Stimulated activated CD4-positive, alpha-beta T cell treated with anti-CD3 and anti-CD28 coated beads, Interleukin-15, amount 100 ng/mL, for 1 hour (primary cell): ENCODE measurements at regions not wholly inside any gene's neighbourhood (a gene's known extent, or its start where the extent isn't known, plus 50 kb on each side); places are given as distances from the start of the nearest gene placed in this dataset.

Experiments
- DNase-seq, 2 donors: peaks; one replicate each; pipeline ENCODE4 v3.0.0-alpha.2; 2020; ENCODE audit warnings: low read depth in 1 of 2, low spot score in 1 of 2

DNA sequence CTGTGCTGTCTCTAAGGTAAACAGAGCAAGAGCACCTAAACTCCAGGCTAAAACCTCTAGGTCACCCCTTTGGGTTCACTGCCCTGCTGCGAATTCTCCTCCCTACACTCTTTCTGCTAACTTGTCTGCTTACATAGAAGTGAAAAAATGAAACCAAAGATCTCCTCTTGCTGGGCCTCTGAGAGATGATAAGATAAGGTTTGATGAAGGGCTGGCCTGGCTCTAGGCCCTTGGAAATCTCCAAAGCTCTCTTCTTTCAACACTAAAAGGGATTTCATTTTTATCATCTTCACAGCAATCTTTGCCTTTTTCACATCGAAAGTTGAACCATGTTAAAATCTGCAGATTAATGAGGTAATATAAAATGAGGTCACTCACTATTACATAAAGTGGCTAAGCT lies 450.8 kb upstream of the TLE4 start:
- DNase-seq = no peak

DNA sequence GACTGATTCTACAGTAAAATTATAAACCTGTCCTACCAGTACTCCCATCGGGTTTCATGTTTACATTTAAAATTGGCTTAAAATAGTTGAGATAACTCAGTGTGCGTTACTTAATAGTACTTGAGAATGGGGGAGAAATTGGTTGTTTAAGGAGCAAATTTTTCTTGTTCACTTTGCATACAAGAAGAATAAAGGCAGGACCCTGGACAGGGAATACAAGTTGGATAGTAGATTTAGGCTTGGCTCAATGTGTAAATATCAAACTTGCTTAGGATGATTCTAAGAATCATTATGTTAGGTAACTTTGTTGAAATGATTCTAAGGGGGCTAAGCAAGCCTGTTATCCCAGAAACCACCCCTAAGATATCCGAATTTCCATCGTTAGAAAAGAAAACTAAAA lies 448.4 kb upstream of the TLE4 start:
- DNase-seq = no peak

DNA sequence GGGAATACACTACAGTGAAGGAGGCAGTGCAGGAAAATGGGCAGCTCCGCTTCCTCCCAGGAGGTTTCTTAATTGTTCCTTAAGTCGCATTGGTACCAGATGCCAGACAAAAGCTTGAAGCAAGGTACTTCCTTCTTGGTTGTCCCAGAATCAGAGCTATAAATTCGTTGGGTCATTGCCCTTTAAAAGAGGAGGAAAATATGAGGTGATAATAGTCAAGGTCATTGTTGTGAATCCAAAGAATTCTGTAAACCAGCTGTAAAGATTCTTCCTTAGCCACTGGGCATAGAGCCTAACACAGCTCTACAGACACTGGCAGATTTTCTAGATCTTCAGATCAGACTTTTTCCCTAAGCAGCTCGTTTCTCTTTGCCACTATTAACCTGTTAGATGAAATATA lies 444.1 kb upstream of the TLE4 start:
- no peak for DNase-seq

DNA sequence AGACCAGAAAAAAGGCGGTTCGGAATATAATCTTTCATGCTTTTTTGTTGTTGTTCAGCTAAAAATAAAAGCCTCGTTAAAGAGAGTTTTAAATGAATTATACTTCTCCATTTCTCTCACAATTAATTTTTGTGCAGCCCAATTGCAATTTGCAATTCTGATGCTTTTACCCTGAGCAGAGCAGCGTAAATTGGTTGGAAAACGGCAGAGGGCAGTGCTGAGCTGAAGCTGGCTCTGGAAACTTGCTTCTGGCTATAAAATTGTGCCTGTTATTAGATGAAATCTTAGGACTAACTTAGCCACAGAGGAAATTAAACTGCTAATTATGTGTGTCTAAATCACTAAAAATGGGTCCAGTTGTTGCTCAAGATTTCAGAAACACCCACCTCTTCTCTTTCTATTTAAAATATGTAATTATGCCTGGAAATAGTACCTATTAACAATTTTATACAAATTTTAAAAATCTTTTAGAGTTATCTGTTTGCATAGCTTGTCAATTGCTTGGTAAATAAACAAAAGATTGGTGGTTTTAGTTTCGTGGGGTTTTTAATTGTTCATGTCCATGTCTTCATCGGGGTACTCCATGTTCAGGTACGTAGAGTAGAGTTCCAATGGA lies 441.8 kb upstream of the TLE4 start:
- DNase-seq = no peak

DNA sequence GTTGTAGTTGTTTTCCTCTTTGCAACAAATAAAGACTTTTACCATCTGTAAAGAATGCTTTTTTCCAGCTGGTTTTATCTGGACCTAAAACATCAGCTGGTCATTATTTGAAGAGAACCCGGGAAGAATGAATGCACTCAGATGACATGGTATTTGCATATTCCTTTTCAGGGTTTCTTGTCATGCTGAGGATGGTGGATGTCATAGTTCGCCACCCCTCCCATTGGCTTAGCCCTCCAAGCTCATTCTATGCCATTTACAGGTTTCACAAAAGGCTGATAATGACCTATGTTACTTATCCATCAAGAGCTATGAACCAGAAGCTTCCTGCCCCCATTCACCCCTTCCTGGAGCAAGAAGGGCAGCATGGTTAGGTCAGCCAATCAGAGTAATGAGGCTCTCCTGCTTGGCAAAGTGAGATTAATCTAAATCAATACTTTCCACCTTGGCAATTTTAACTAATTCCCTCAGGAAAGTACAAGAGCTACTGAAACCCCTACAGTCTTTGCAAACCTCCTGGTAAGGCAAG lies 440.5 kb upstream of the TLE4 start:
- no peak for DNase-seq

DNA sequence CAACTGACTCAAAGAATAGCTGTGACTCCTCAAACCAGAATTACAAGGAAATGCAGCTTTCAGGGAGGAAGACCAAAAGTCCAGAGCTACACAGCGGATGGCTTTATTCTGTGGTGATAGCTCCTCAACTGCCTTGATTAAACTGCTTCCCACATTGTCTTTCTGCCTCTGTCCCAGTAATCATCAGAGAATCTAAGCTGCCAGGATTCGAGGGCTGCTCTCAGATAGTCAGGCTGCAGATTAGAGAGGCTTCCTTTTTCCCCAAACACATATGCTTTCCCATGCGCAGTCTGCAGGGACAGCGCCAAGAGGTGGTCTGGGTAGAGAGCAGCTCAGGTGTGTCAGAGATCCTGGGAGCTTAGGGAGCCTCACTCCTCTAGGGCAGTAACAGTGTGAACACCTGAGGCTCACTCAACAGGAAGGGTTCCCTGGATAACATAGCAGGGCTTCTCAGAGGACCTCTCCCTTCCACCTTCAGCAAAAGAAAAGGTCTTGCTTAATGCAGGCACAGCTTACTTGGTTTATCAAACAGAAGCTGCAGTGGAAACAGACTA lies 439.9 kb upstream of the TLE4 start:
- DNase-seq = no peak

DNA sequence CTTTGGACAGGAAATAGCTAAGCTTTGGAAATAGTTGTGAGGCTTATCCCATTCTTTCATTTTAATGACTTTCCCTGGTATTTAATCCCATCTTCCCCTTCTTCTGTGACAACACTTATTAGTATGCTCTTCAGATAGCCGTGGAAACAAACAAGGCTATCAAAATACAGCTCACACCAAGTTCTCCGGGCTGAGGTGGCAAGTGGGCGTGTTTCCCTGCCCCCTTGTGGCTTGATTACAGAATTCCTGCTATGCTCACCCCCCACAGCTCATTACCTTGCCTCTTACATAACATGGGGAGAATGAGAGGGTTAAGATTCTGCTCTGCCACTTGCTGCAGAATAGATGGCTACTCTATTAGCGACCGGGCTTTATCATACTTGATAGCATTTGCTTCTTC lies 437.1 kb upstream of the TLE4 start:
- DNase-seq = no peak

DNA sequence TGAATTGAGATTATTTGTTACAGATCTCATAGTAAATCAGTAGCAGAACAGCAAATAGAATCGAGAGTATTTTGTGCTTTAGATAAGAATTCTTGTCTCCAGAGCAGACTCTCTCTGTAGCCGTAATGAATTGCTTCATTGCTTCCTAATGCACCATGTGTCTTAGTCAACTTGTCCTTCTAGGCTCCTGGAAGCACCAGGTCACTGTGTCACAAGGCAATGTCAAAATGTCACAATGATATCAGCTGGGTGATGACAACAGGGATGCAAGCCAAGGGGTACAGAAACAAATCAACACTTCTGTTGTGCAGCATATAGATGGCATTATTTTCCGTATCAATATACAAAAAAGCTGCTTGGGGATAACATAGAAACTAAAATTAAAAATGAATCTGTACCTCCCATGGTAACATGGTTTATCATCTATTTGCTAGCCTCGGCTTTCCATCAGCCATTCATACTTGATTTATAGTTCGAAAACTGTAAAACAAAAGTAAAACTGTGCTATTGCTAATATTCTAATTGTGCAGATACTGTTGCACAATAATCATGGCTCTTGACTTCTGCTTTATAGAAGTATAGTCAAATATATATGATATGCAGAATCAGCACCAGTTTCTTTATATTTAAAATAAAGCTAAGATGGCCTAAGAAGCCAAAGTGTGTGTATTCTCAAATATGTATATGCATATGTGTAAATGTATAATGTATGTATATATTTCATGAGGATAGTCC lies 435.9 kb upstream of the TLE4 start:
- DNase-seq = no peak

DNA sequence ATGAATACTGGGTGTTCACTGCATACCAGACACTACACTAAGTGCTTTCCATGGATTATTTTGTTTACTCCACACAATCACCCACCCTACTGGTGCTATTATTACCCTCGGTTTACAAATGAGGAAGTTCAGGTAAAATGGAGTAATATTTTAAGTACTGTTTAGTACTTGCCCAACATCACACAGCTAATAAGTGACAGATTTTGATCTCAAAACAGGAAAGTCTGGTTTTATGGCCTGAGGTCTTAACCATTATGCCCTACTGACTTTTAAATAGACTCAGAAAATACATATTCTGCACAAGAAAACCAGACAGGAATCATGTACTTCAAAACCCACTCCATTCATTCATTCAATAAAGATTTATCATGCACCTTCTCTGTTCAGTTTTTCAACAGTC lies 431.0 kb upstream of the TLE4 start:
- no peak for DNase-seq

DNA sequence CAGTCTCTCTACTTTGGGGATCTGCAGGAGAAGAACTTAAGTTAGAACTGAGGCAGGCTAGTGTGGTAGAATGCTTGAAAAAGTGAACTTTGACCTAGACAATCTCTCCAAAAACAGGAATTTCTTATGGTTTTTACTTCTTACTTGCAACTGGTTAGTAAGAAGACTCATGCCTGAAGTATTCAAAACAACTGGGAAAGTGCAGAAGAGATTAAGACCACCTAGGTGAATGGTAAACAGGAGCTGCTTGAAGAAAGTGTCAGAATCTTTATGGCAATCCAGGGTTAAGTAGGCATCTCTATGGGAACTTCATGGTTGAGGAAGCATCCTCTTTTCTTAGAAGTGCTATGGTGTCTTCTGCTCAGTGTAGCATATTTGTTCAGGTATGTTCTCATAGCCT lies 428.6 kb upstream of the TLE4 start:
- no peak for DNase-seq

DNA sequence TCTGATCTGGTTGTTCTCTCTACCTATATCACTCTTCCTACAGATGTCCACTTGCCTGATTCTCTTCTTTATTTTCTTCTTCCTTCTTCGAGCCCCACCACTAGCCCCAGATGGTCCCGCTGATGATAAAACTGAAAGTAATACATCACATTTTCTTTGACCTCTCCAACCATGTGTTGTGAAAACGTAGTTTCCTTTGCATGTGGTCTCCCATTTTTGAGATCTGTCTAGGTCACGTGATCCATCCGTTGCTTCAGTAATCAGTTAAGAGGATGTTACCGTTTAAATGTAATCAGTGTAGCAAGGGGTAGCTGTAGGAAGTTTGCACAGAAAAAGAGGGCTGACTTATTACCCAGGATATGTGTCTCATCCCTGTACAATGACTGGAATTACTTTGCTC lies 426.3 kb upstream of the TLE4 start:
- no peak for DNase-seq

DNA sequence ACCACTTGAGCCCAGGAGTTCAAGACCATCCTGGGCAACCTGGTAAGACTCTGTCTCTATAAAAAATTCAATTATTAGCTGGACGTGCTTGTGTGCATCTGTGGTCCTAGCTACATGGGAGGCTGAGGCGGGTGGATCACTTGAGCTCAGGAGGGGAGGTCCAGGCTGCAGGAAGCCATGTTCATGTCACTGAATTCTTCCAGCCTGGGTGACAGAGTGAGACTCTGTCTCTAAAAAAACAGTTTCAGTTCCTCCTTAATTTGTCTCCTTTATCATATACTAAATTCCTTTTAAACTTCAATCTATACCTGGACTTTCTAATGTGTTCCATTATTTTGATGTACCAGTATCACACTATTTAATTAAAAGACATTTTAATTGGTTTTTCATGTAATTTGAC lies 422.2 kb upstream of the TLE4 start:
- no peak for DNase-seq

DNA sequence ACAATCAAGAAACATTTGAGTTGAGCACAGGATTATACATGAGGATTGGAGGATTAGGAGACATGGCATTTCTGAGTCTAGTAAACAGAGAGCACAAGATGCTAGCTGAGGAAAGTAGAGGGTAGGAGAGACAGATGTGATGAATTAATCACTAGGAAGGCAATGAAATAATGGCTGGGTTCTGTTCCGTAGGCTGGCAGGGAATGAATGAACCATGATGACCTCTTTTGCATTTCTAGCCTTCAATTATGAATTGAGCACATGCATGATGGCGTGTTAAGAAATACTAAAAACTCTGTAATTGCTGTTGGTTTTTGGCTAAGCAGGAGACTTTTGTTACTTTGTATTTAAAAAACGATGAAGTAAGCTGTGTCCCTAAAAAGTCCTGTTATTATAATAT lies 420.0 kb upstream of the TLE4 start:
- DNase-seq = no peak

DNA sequence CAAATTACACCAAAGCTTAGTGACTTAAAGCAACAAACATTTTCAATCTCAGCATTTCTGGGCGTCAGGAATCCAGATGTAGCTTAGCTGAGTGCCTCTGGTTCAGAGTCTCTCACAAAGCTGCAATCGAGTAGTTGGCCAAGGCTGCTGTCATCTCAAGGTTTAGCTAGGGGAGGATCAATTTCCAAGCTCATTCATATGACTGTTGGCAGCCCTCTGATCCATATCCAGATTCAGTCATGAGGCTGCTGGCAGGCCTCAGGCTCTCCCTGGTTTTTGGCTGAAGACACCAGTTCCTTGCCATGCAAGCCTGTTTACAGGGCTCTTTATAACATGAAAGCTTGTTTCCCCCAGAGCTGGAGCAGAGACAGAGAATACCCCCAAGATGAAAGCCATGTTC lies 419.5 kb upstream of the TLE4 start:
- DNase-seq = no peak

DNA sequence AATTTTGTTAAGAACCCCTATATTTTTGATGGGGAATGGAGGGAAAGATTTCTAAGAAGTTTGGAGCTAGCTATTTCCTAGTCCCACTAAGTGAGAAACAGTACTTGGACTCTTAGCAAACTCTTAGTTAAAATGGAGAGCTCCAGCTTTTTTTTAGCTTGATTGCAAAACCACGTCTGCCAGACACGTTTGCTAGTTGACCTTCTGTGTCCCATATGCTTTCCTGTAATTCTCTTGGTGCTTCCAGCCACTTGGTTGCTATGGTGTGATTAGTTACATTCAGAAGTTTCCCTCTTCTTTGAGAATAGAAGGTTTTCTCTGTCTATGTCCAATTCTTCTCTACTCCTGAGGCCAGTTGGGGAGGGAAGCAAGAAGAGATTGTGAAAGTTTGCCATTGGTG lies 417.0 kb upstream of the TLE4 start:
- no peak for DNase-seq

DNA sequence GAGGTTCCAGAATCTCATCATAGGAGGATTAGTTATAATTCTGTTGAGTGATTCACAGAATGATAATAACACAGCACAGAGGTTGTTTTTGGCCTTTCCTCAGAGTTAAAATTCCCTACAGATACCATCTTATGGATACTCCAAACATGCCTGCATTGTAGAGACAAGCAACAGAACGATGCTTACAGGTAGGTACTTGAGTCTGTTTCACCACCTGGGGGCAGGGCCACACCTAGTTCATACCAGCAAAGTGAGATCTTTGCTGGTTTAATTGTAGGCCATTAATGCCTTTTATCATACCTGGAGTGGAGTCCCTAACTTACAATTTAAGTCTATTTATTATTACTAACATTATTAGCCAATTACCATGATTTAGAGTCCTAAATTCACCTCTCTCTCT lies 416.5 kb upstream of the TLE4 start:
- DNase-seq = no peak

DNA sequence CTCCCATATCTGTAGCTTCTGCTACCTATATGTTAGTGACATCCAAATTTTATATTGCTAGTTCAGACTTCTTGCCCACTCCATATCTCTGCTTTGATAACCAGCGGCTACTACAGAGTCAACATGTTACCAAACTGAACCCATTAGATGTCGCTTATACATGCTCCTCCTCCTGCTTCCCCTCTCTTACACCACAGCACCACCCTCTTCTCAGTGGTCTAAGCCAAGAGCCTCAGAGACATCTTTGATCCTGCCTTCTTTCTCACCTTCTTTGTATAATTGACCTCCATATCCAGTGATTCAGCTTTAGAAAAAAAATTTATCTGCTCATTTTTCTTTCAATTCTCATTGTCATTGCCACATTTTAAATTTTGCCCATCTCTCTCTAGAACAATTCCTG lies 408.2 kb upstream of the TLE4 start:
- DNase-seq = no peak

DNA sequence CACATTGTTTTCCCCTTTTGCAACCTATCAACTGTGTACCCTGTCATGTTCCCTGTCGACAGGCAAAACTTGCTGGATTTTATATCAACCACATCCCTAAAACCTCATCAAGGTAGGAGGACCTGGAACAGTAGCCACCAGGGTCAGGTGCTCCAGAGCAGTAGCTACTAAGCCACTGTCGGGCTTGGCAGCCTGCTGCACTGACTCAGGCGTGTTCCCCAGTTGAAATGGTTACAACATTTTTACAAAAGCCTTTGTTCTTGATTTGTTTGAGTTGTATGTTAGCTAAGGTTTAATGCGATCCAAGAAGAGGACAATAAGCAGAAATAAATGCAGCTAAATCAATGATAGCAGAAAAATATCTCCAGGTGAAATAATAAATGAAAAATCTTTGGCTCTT lies 407.4 kb upstream of the TLE4 start:
- no peak for DNase-seq

DNA sequence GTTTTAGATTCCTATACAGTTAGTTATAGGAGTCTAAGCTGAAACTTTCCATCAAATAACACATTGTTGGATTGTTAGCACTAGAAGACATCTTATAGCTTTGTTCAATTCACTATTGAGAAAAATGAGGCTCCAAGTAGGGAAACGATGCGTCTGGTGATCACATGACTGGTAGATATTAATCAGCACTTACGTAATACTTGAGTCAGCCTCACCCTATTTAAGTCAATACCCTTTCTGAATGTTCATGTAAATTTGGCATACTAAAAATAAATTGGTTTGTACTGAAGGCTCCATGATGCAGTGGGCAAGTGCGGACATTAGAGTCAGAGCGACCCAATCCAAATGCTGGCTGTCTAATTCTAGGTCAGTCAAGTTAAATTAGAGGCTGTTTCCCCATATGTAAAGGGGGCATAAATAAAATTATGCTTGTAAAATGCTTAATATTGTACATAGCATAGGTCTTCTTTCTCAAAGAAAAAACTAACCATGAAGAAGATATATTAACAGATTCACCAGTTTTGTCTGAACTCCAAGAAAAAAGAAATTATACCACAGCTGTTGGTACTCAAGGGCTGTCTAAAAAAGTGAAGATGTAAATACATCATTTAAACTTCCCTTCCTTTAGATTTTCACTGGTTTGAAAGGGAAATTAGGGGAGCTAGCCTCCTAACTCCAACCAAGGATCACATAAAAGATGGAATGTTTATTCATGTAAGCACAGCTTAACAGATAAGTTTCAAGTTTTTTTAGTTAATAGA lies 406.6 kb upstream of the TLE4 start:
- DNase-seq = no peak

DNA sequence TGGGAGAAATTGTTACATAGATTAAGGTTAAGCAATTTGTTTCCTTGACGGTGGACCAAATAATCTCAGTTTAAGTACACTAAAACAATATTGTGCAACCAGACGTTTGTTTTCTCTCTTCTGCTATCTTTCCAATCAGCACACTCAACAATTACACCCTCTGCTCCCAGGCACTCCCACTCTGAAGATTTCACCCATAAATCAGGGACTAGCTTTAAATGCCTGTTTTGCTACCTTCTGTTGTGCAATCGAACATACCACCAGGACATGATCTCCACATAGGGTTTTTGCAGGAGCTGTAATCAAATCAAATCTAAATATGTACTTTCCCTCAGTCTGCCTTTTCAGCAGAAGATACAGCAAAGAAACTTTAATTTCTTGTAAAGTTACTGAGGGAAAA lies 405.8 kb upstream of the TLE4 start:
- no peak for DNase-seq

DNA sequence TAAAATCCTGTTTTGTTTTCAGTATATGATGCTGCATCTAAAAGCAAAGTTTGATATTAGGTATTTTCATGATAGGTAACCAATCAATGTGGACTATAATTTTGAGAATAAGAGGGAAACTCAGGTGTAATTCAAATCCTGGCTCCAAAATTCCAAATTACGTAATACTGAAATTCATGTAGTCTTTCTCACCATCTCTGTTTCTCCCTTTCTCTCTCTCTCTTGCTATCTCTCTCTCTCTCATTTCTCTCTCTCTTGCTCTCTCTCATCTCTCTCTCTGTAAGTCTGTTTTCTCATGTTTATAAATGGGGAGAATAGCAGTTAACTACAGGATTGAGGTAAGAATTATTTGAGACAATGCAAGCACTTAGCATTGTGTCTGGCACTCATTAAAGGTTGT lies 401.1 kb upstream of the TLE4 start:
- no peak for DNase-seq

DNA sequence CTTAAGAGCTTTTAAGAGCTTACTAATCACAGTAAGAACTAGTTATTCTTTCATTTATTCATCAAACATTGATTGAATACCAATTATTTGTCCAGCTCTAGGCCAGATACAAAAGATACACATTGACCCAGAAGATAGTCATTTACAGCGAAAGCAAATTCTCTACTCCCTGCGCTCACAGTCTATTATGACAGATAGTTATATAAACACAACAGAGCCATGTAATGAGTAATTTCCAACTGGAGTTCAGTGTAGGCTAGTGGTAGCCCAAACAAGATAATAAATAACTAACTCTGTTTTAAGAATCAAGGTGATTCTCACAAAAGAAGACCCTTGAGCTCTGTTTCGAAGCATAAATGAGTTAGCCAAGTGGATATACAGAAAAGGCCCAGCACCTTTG lies 397.8 kb upstream of the TLE4 start:
- no peak for DNase-seq
